ENCODE measurements at regions not wholly inside any gene's neighbourhood (a gene's known extent, or its start where the extent isn't known, plus 50 kb on each side); places are given as distances from the start of the nearest gene placed in this dataset.

GRCh38 chr13:92959790-92960189 lies 266.8 kb upstream of the GPC6 start:
- TF ChIP-seq FOXA1 (IDR thresholded peaks at IDR 0.05) = no peak
- no peak for TF ChIP-seq FOXA1 (CRISPR knock-in tag; IDR thresholded peaks at IDR 0.05)
- no peak for TF ChIP-seq ZNF160 (CRISPR knock-in tag; IDR thresholded peaks at IDR 0.05)
- no peak for TF ChIP-seq ZBTB21 (CRISPR knock-in tag; IDR thresholded peaks at IDR 0.05)
- TF ChIP-seq CREB1 (IDR thresholded peaks at IDR 0.05) = no peak
- TF ChIP-seq CREB1 (CRISPR knock-in tag; IDR thresholded peaks at IDR 0.05) = no peak
- no peak for TF ChIP-seq SIN3A (IDR thresholded peaks at IDR 0.05; ENCODE audit: borderline replicate concordance, low read depth, low read length)
- TF ChIP-seq USF2 (IDR thresholded peaks at IDR 0.05; ENCODE audit: low read depth, low read length) = no peak
- TF ChIP-seq USF2 (CRISPR knock-in tag; IDR thresholded peaks at IDR 0.05; ENCODE audit: borderline replicate concordance) = no peak
- TF ChIP-seq ZNF143 (CRISPR knock-in tag; IDR thresholded peaks at IDR 0.05) = no peak
- no peak for TF ChIP-seq RNF2 (conservative IDR thresholded peaks at IDR 0.05; ENCODE audit: low read depth)

Data from HepG2 (cell line).